LNCAP (cell line): ENCODE measurements at regions not wholly inside any gene's neighbourhood (a gene's known extent, or its start where the extent isn't known, plus 50 kb on each side); places are given as distances from the start of the nearest gene placed in this dataset.
A peak's percentile ranks its signal among the peaks of the same experiment; 100 is the strongest.

Experiments
- CTCF ChIP-seq: fragments of 450-650 bp; IDR thresholded peaks from 2 replicates; pipeline ENCODE4 v1.5.1; 2017; ENCODE audit warnings: mild to moderate bottlenecking

- no peak for TF ChIP-seq CTCF
These were observed 114.4 kb upstream of the MAP3K7 start for GRCh38 chr6:90701146-90701781.

- TF ChIP-seq CTCF, result no peak
These were observed 108.4 kb upstream of the MAP3K7 start for GRCh38 chr6:90695316-90695715.

GRCh38 chr6:90694802-90695201 is 107.9 kb upstream of the MAP3K7 start:
- no peak for TF ChIP-seq CTCF

- peak; percentile 16; the same call in 1 of the 2 replicates for TF ChIP-seq CTCF
These were observed 105.0 kb upstream of the MAP3K7 start for GRCh38 chr6:90691823-90692222.

- no peak for TF ChIP-seq CTCF
These were observed 102.3 kb upstream of the MAP3K7 start for GRCh38 chr6:90689172-90689571.

- TF ChIP-seq CTCF, result no peak
These were observed 101.0 kb upstream of the MAP3K7 start for GRCh38 chr6:90687775-90688380.

GRCh38 chr6:90681863-90682262 is 95.0 kb upstream of the MAP3K7 start:
- TF ChIP-seq CTCF, result no peak
